Stimulated activated CD8-positive, alpha-beta memory T cell treated with anti-CD3 and anti-CD28 coated beads, Interleukin-4, amount 100 ng/mL, for 48 hours (primary cell): ENCODE measurements at regions not wholly inside any gene's neighbourhood (a gene's known extent, or its start where the extent isn't known, plus 50 kb on each side); places are given as distances from the start of the nearest gene placed in this dataset.

Source experiments
- DNase-seq: peaks from one replicate; pipeline ENCODE4 v3.0.0-alpha.2; 2020

GRCh38 chr11:62073061-62073460 is 50.8 kb upstream of the INCENP start:
- DNase-seq, result no peak

- DNase-seq, result no peak
These were observed 52.4 kb upstream of the INCENP start for GRCh38 chr11:62071408-62071807.

- no peak for DNase-seq
These were observed 53.6 kb upstream of the INCENP start for GRCh38 chr11:62069986-62070919.

GRCh38 chr11:62069374-62069773 is 54.4 kb upstream of the INCENP start:
- DNase-seq, result no peak

- DNase-seq, result no peak
These were observed 55.1 kb upstream of the INCENP start for GRCh38 chr11:62068730-62069129.

- no peak for DNase-seq
These were observed 56.1 kb upstream of the INCENP start for GRCh38 chr11:62067741-62068140.

- no peak for DNase-seq
These were observed 59.6 kb upstream of the INCENP start for GRCh38 chr11:62064221-62064620.

- DNase-seq, result no peak
These were observed 61.5 kb upstream of the INCENP start for GRCh38 chr11:62062223-62062861.

GRCh38 chr11:62061356-62062222 is 62.2 kb upstream of the INCENP start:
- DNase-seq, result no peak

GRCh38 chr11:62057069-62057468 is 66.7 kb upstream of the INCENP start:
- no peak for DNase-seq

- no peak for DNase-seq
These were observed 67.8 kb upstream of the INCENP start for GRCh38 chr11:62055970-62056369.

GRCh38 chr11:62054484-62055121 is 69.2 kb upstream of the INCENP start:
- DNase-seq, result no peak

GRCh38 chr11:62054081-62054480 is 69.7 kb upstream of the INCENP start:
- DNase-seq, result no peak

- no peak for DNase-seq
These were observed 73.1 kb upstream of the INCENP start for GRCh38 chr11:62050716-62051115.

GRCh38 chr11:62048100-62048499 is 75.7 kb upstream of the INCENP start:
- DNase-seq, result no peak

- DNase-seq, result no peak
These were observed 77.2 kb upstream of the INCENP start for GRCh38 chr11:62046568-62047100.

- no peak for DNase-seq
These were observed 77.2 kb upstream of the FTH1 start for GRCh38 chr11:62044639-62045121.

GRCh38 chr11:62035293-62035692 is 67.9 kb upstream of the FTH1 start:
- DNase-seq, result no peak

GRCh38 chr11:62034036-62034338 is 66.6 kb upstream of the FTH1 start:
- no peak for DNase-seq

GRCh38 chr11:62033191-62034035 is 66.0 kb upstream of the FTH1 start:
- no peak for DNase-seq

- DNase-seq, result no peak
These were observed 62.7 kb upstream of the FTH1 start for GRCh38 chr11:62030071-62030684.
